Ascending aorta (tissue), 2 donors: ENCODE measurements at regions not wholly inside any gene's neighbourhood (a gene's known extent, or its start where the extent isn't known, plus 50 kb on each side); places are given as distances from the start of the nearest gene placed in this dataset.

Experiments
- DNase-seq, 2 donors: peaks; one replicate each; pipeline ENCODE4 v3.0.0-alpha.2; 2019; ENCODE audit warnings: low spot score in 2 of 2
- H3K27ac ChIP-seq, 2 donors: fragments of 200-600 bp; sonication (generic); one replicate each; pipeline ENCODE4 v1.5.1; 2016 to 2017; ENCODE audit warnings: mild to moderate bottlenecking in 1 of 2
- H3K27me3 ChIP-seq: fragments of 200-600 bp; sonication (generic); one replicate; pipeline ENCODE4 v1.5.1; 2017
- H3K36me3 ChIP-seq, 2 donors: fragments of 200-600 bp; sonication (generic); one replicate each; pipeline ENCODE4 v1.5.1; 2016
- H3K4me1 ChIP-seq, 2 donors: fragments of 200-600 bp; sonication (generic); one replicate each; pipeline ENCODE4 v1.5.1; 2016 to 2017; ENCODE audit warnings: mild to moderate bottlenecking in 1 of 2
- H3K4me3 ChIP-seq, 2 donors: fragments of 200-600 bp; sonication (generic); one replicate each; pipeline ENCODE4 v1.5.1; 2016 to 2017; ENCODE audit warnings: mild to moderate bottlenecking in 1 of 2
- H3K9me3 ChIP-seq, 2 donors: fragments of 200-600 bp; sonication (generic); one replicate each; pipeline ENCODE4 v1.5.1; 2016
- CTCF ChIP-seq, 3 experiments: fragments of 200-600 bp in 2 of 3; fragments of 450-650 bp in 1 of 3; sonication (generic) in 2 of 3; IDR thresholded peaks; one replicate each; pipeline ENCODE4 v1.5.1; 2016 to 2019; ENCODE audit warnings: antibody characterized with exemption in 3 of 3, mild to moderate bottlenecking in 1 of 3, moderate library complexity in 1 of 3
- intact Hi-C: fragments of 100-400 bp; cut with DNase I; formaldehyde crosslinking; loops from one replicate; pipeline ENCODE4 v1.15.1; 2023

GRCh38 chr17:65407017-65407416 lies 154.4 kb downstream of the AXIN2 start:
- H3K27ac ChIP-seq, result no peak overlapping the region
- intact Hi-C loops, result no loop called here
- H3K4me3 ChIP-seq, result no peak overlapping the region
- H3K36me3 ChIP-seq, result no peaks in the 10 kb centered on the region
- peaks cover 0 to 3% of the 10 kb centered on the region in 2 donors for H3K9me3 ChIP-seq
- DNase-seq, result no peak
- TF ChIP-seq CTCF (IDR thresholded peaks at IDR 0.05), result no peak
- no peaks in the 10 kb centered on the region for H3K27me3 ChIP-seq
- no peaks in the 10 kb centered on the region for H3K4me1 ChIP-seq

GRCh38 chr17:65406552-65406951 lies 154.9 kb downstream of the AXIN2 start:
- peaks cover 0 to 3% of the 10 kb centered on the region in 2 donors for H3K9me3 ChIP-seq
- no peak overlapping the region for H3K27ac ChIP-seq
- no peaks in the 10 kb centered on the region for H3K27me3 ChIP-seq
- no peaks in the 10 kb centered on the region for H3K36me3 ChIP-seq
- H3K4me1 ChIP-seq, result no peaks in the 10 kb centered on the region
- H3K4me3 ChIP-seq, result no peak overlapping the region
- no peak for DNase-seq
- intact Hi-C loops, result no loop called here
- no peak for TF ChIP-seq CTCF (IDR thresholded peaks at IDR 0.05)

GRCh38 chr17:65405563-65405962 lies 155.9 kb downstream of the AXIN2 start:
- H3K4me3 ChIP-seq, result no peak overlapping the region
- no peaks in the 10 kb centered on the region for H3K36me3 ChIP-seq
- H3K9me3 ChIP-seq, result no peaks in the 10 kb centered on the region
- H3K27me3 ChIP-seq, result no peaks in the 10 kb centered on the region
- TF ChIP-seq CTCF (IDR thresholded peaks at IDR 0.05), result no peak
- DNase-seq, result no peak
- intact Hi-C loops, result no loop called here
- H3K27ac ChIP-seq, result no peak overlapping the region
- H3K4me1 ChIP-seq, result no peaks in the 10 kb centered on the region

- intact Hi-C loops, result no loop called here
- no peaks in the 10 kb centered on the region for H3K27me3 ChIP-seq
- no peak for DNase-seq
- H3K4me1 ChIP-seq, result no peaks in the 10 kb centered on the region
- H3K4me3 ChIP-seq, result no peak overlapping the region
- H3K27ac ChIP-seq, result no peak overlapping the region
- H3K9me3 ChIP-seq, result no peaks in the 10 kb centered on the region
- no peaks in the 10 kb centered on the region for H3K36me3 ChIP-seq
- TF ChIP-seq CTCF (IDR thresholded peaks at IDR 0.05), result no peak
These were observed 156.7 kb downstream of the AXIN2 start for GRCh38 chr17:65404761-65405160.

GRCh38 chr17:65403626-65404025 lies 157.8 kb downstream of the AXIN2 start:
- DNase-seq, result no peak
- no peaks in the 10 kb centered on the region for H3K36me3 ChIP-seq
- no peak overlapping the region for H3K4me3 ChIP-seq
- no peaks in the 10 kb centered on the region for H3K27me3 ChIP-seq
- intact Hi-C loops, result no loop called here
- TF ChIP-seq CTCF (IDR thresholded peaks at IDR 0.05), result no peak
- H3K4me1 ChIP-seq, result no peaks in the 10 kb centered on the region
- no peaks in the 10 kb centered on the region for H3K9me3 ChIP-seq
- H3K27ac ChIP-seq, result no peak overlapping the region
